HCT116 (cell line): ENCODE measurements at regions not wholly inside any gene's neighbourhood (a gene's known extent, or its start where the extent isn't known, plus 50 kb on each side); places are given as distances from the start of the nearest gene placed in this dataset.

Source experiments
- ATAC-seq: fragments of 200-7000 bp; cut with Tn5 transposase; 2 replicates; pipeline ENCODE4 v1.9.1; 2020; ENCODE audit warnings: mild to moderate bottlenecking, moderate library complexity
- BruUV-seq: library from RNA; stranded (reverse); fragments of 400-500 nt; replicated peaks from 2 replicates; lab custom pipeline; 2021; lab: Mats Ljungman, UMichigan
- CTCF ChIA-PET: fragments of 300-600 bp; sonication (Branson Sonifier 250); formaldehyde crosslinking; loops from one replicate; lab custom pipeline; 2021; ENCODE audit warnings: antibody characterized with exemption; lab: Charles Lee
- POLR2A ChIA-PET: fragments of 300-600, 350-600 bp; sonication (Branson Sonifier 250); formaldehyde crosslinking; loops from one replicate; lab custom pipeline; 2021; ENCODE audit warnings: antibody characterized with exemption; lab: Charles Lee
- RAD21 ChIA-PET, 2 experiments: fragments of 300-600 bp; sonication (Branson Sonifier 250); formaldehyde crosslinking; loops; one replicate each; lab custom pipeline; 2023; ENCODE audit warnings: low total read pairs in 2 of 2; ENCODE audit not compliant: uncharacterized antibody in 2 of 2, unreplicated experiment in 2 of 2, low non-redundant PET in 1 of 2; lab: Charles Lee
- DNase-seq: peaks from one replicate; pipeline ENCODE4 v3.0.0-alpha.2; 2010; ENCODE audit warnings: low read depth, low spot score
- H2AFZ ChIP-seq: fragments of 200-600 bp; shearing (Covaris generic), sonication (generic); 2 replicates; pipeline ENCODE4 v1.6.1; 2017; ENCODE audit warnings: low read depth, mixed run types, mixed read lengths, antibody characterized with exemption, low read length; ENCODE audit not compliant: poor library complexity, severe bottlenecking
- H3K27ac ChIP-seq: 2 replicates; pipeline ENCODE4 v1.5.1; 2012; ENCODE audit warnings: low read depth, low read length
- H3K27me3 ChIP-seq: fragments of 200-600 bp; sonication (generic); 2 replicates; pipeline ENCODE4 v1.6.1; 2016; ENCODE audit warnings: mixed run types, low read length, mixed read lengths; ENCODE audit not compliant: insufficient read depth
- H3K36me3 ChIP-seq, 2 experiments: fragments of 200-500 bp in 1 of 2; fragments of 200-600 bp in 1 of 2; sonication (Bioruptor generic) in 1 of 2; sonication (generic) in 1 of 2; 2 replicates each; pipeline versions ENCODE4 v1.5.1 to v1.6.1; 2014 to 2016; ENCODE audit warnings: low read length in 2 of 2, inconsistent platforms in 1 of 2, mixed read lengths in 1 of 2, mixed run types in 1 of 2; ENCODE audit not compliant: insufficient read depth in 2 of 2, control insufficient read depth in 1 of 2
- H3K4me1 ChIP-seq, 2 experiments: fragments of 200-600 bp in 1 of 2; sonication (generic) in 1 of 2; 2 replicates each; pipeline versions ENCODE4 v1.5.1 to v1.6.1; 2012 to 2017; ENCODE audit warnings: low read length in 2 of 2, inconsistent platforms in 1 of 2, mild to moderate bottlenecking in 1 of 2, mixed read lengths in 1 of 2, mixed run types in 1 of 2, moderate library complexity in 1 of 2; ENCODE audit not compliant: insufficient read depth in 2 of 2, control insufficient read depth in 1 of 2
- H3K4me2 ChIP-seq: fragments of 200-600 bp; sonication (generic); 2 replicates; pipeline ENCODE4 v1.6.1; 2017; ENCODE audit warnings: mixed run types, low read length, mixed read lengths
- H3K4me3 ChIP-seq, 2 experiments: fragments of 200-600 bp in 1 of 2; sonication (generic) in 1 of 2; replicated peaks in 1 of 2; 2 replicates each; pipeline ENCODE4 v1.5.1; 2011 to 2016; ENCODE audit warnings: low read length in 2 of 2, control low read depth in 1 of 2, low read depth in 1 of 2, mild to moderate bottlenecking in 1 of 2, mixed read lengths in 1 of 2, mixed run types in 1 of 2
- H3K79me2 ChIP-seq: fragments of 200-600 bp; sonication (generic); 2 replicates; pipeline ENCODE4 v1.6.1; 2017; ENCODE audit warnings: mild to moderate bottlenecking, mixed run types, low read length, moderate library complexity, mixed read lengths; ENCODE audit not compliant: insufficient read depth
- H3K9ac ChIP-seq: fragments of 200-600 bp; sonication (generic); 2 replicates; pipeline ENCODE4 v1.6.1; 2016; ENCODE audit warnings: low read length, mixed read lengths
- H3K9me2 ChIP-seq: fragments of 200-600 bp; sonication (generic), shearing (Covaris generic); 2 replicates; pipeline ENCODE4 v1.6.1; 2017; ENCODE audit warnings: mixed run types, mild to moderate bottlenecking, moderate library complexity; ENCODE audit not compliant: insufficient read depth
- H3K9me3 ChIP-seq, 2 experiments: fragments of 200-500 bp in 1 of 2; fragments of 200-600 bp in 1 of 2; sonication (Bioruptor generic) in 1 of 2; sonication (generic) in 1 of 2; 2 replicates each; pipeline ENCODE4 v1.6.1; 2014 to 2017; ENCODE audit warnings: low read length in 2 of 2, mixed read lengths in 2 of 2, inconsistent platforms in 1 of 2, low read depth in 1 of 2, mild to moderate bottlenecking in 1 of 2, mixed run types in 1 of 2, moderate library complexity in 1 of 2; ENCODE audit not compliant: control insufficient read depth in 1 of 2, insufficient read depth in 1 of 2
- H4K20me1 ChIP-seq: fragments of 200-600 bp; sonication (generic), shearing (Covaris generic); 2 replicates; pipeline ENCODE4 v1.6.1; 2017; ENCODE audit warnings: mixed run types, mild to moderate bottlenecking, moderate library complexity; ENCODE audit not compliant: insufficient read depth
- CEBPB ChIP-seq: IDR thresholded peaks from 2 replicates; pipeline ENCODE4 v1.6.1; 2012; ENCODE audit warnings: low read depth
- ELF1 ChIP-seq: IDR thresholded peaks from 2 replicates; pipeline ENCODE4 v1.6.1; 2012; ENCODE audit warnings: low read depth, borderline replicate concordance
- EZH2phosphoT487 ChIP-seq: fragments of 200-600 bp; IDR thresholded peaks from 2 replicates; pipeline ENCODE4 v1.6.1; 2018; ENCODE audit warnings: antibody characterized with exemption, borderline replicate concordance
- JUND ChIP-seq: IDR thresholded peaks from 2 replicates; pipeline ENCODE4 v1.6.1; 2012
- MAX ChIP-seq: IDR thresholded peaks from 2 replicates; pipeline ENCODE4 v1.6.1; 2012
- REST ChIP-seq: IDR thresholded peaks from 2 replicates; pipeline ENCODE4 v1.6.1; 2012; ENCODE audit warnings: low read depth
- SRF ChIP-seq: IDR thresholded peaks from 2 replicates; pipeline ENCODE4 v1.6.1; 2012; ENCODE audit warnings: low read depth
- YY1 ChIP-seq: IDR thresholded peaks from 2 replicates; pipeline ENCODE4 v1.6.1; 2011; ENCODE audit warnings: low read length, low read depth, moderate library complexity, mild to moderate bottlenecking; ENCODE audit not compliant: insufficient replicate concordance; ENCODE audit errors: extremely low read depth
- intact Hi-C: fragments of 100-400 bp; cut with micrococcal nuclease; formaldehyde crosslinking; loops from 2 replicates; pipeline ENCODE4 v1.10.0; 2022

GRCh38 chr10:31679936-31680335 lies 248.7 kb downstream of the ARHGAP12 start:
- Histone ChIP-seq H3K4me3 (no peak overlapping the region), H3K27ac (no peak overlapping the region), H3K4me2 (no peak overlapping the region), H3K9ac (no peak overlapping the region), H3K9me2 (no peaks in the 10 kb centered on the region), H3K27me3 (no peaks in the 10 kb centered on the region), H3K79me2 (no peaks in the 10 kb centered on the region), H3K4me1 (no peaks in the 10 kb centered on the region), H3K9me3 (peaks cover 7 to 16% of the 10 kb centered on the region in 2 experiments; a peak in 1 of 4 replicates), H4K20me1 (no peaks in the 10 kb centered on the region), H2AFZ (no peak overlapping the region), H3K36me3 (no peaks in the 10 kb centered on the region)
- ChIA-PET POLR2A (no interaction called here), RAD21 (no interaction called here), CTCF (no interaction called here)
- intact Hi-C loops: no loop called here
- ATAC-seq (no peak), DNase-seq (no peak)
- TF ChIP-seq MAX (no peak), REST (no peak), SRF (no peak), YY1 (no peak), EZH2phosphoT487 (no peak), ELF1 (no peak), CEBPB (no peak), JUND (no peak)
- no TSS peak for BruUV-seq
